HUES48 (cell line): ENCODE measurements at regions not wholly inside any gene's neighbourhood (a gene's known extent, or its start where the extent isn't known, plus 50 kb on each side); places are given as distances from the start of the nearest gene placed in this dataset.

Source experiments
- H3K27ac ChIP-seq: one replicate; pipeline ENCODE4 v1.7.0; 2013; ENCODE audit warnings: low read depth, low read length, inconsistent platforms
- H3K27me3 ChIP-seq: 2 replicates; pipeline ENCODE4 v1.6.1; 2013; ENCODE audit warnings: mild to moderate bottlenecking, low read length; ENCODE audit not compliant: control insufficient read depth, insufficient read depth
- H3K36me3 ChIP-seq: 2 replicates; pipeline ENCODE4 v1.6.1; 2013; ENCODE audit warnings: low read length; ENCODE audit not compliant: control insufficient read depth, insufficient read depth
- H3K4me1 ChIP-seq: 2 replicates; pipeline ENCODE4 v1.6.1; 2013; ENCODE audit warnings: mild to moderate bottlenecking, low read length; ENCODE audit not compliant: control insufficient read depth, insufficient read depth
- H3K4me3 ChIP-seq: 2 replicates; pipeline ENCODE4 v1.5.1; 2013; ENCODE audit warnings: mild to moderate bottlenecking, low read depth, low read length
- H3K9ac ChIP-seq: 2 replicates; pipeline ENCODE4 v1.6.1; 2013; ENCODE audit warnings: mild to moderate bottlenecking, low read depth, low read length, moderate library complexity
- H3K9me3 ChIP-seq: 2 replicates; pipeline ENCODE4 v1.6.1; 2013; ENCODE audit warnings: low read length; ENCODE audit not compliant: control insufficient read depth, insufficient read depth

DNA sequence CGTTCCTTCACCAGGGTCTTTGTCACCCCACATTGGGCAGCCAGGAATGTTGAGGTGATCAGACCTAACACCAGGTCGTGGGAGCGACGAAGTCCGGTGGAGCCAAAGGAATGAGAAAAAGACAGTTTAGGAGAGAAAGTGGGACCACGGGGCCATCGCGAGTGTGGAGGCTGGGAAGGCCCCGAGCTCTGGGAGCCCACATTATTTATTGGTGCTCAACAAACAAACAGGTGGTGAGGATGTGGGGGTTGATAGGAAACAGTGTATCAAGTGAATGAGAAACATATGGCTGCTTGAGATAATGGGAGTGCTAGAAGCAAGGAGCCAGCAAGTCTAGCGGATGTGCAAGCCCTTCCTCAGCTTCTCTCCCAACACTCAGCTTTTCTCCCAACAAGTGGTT, 287.1 kb upstream of the SGK1 start:
- Histone ChIP-seq H3K27me3 (no peaks in the 10 kb centered on the region), H3K27ac (no peak overlapping the region), H3K4me3 (no peak overlapping the region), H3K36me3 (no peaks in the 10 kb centered on the region), H3K9me3 (peaks cover 23% of the 10 kb centered on the region), H3K4me1 (no peaks in the 10 kb centered on the region), H3K9ac (no peak overlapping the region)

- Histone ChIP-seq H3K9ac (no peak overlapping the region), H3K9me3 (peaks cover 23% of the 10 kb centered on the region), H3K27ac (no peak overlapping the region), H3K36me3 (no peaks in the 10 kb centered on the region), H3K27me3 (no peaks in the 10 kb centered on the region), H3K4me1 (no peaks in the 10 kb centered on the region), H3K4me3 (no peak overlapping the region)
Measured at GRCh38 chr6:134604014-134604676, 286.2 kb upstream of the SGK1 start.

- H3K4me3 ChIP-seq: no peak overlapping the region
- H3K27me3 ChIP-seq: no peaks in the 10 kb centered on the region
- no peaks in the 10 kb centered on the region for H3K36me3 ChIP-seq
- no peak overlapping the region for H3K27ac ChIP-seq
- no peaks in the 10 kb centered on the region for H3K4me1 ChIP-seq
- peaks cover 23% of the 10 kb centered on the region for H3K9me3 ChIP-seq
- H3K9ac ChIP-seq: no peak overlapping the region
Measured at GRCh38 chr6:134603561-134603960, 285.6 kb upstream of the SGK1 start.

DNA sequence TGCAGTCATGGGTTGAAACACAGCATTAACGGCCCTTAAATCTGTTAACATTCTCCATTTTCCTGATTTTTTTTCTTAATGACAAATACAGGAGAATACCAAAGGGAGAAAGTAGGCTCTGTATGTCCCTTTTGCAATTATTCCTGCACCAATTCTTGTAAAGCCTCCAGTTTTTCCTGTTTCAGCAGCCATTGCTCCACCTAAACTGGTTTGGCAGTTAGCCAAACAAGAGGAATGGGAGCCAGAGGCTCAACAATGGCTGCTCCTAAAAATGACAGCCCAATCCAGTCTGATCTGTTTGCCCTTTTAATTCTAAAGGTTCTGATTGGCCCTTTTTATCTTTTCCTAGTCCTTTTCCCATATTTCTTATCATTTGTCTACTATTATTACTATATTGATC, 284.2 kb upstream of the SGK1 start:
- no peaks in the 10 kb centered on the region for H3K36me3 ChIP-seq
- H3K9ac ChIP-seq: no peak overlapping the region
- H3K27ac ChIP-seq: no peak overlapping the region
- no peaks in the 10 kb centered on the region for H3K27me3 ChIP-seq
- H3K4me1 ChIP-seq: no peaks in the 10 kb centered on the region
- no peak overlapping the region for H3K4me3 ChIP-seq
- H3K9me3 ChIP-seq: peaks cover 23% of the 10 kb centered on the region

DNA sequence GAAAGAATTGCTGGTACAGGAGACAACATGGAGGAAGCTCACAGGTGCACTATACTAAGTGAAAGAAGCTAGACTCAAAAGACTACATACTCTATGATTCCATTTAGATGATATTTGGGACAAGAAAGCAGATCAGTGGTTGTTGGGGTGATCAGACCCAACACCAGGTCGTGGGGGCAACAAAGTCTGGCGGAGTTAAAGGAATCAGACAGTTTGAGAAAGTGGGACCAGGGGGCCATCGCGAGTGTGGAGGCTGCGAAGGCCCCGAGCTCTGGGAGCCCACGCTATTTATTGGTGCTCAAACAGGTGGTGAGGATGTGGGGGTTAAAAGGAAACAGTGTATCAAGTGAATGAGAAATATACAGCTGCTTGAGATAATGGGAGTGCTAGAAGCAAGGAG, 282.8 kb upstream of the SGK1 start:
- Histone ChIP-seq H3K9ac (no peak overlapping the region), H3K9me3 (peaks cover 23% of the 10 kb centered on the region), H3K27me3 (no peaks in the 10 kb centered on the region), H3K4me3 (no peak overlapping the region), H3K4me1 (no peaks in the 10 kb centered on the region), H3K27ac (no peak overlapping the region), H3K36me3 (no peaks in the 10 kb centered on the region)

- no peak overlapping the region for H3K4me3 ChIP-seq
- H3K9ac ChIP-seq: no peak overlapping the region
- H3K36me3 ChIP-seq: no peaks in the 10 kb centered on the region
- no peaks in the 10 kb centered on the region for H3K4me1 ChIP-seq
- no peak overlapping the region for H3K27ac ChIP-seq
- peaks cover 16% of the 10 kb centered on the region for H3K9me3 ChIP-seq
- H3K27me3 ChIP-seq: no peaks in the 10 kb centered on the region
Measured at GRCh38 chr6:134599079-134599478, 281.2 kb upstream of the SGK1 start.

- H3K27ac ChIP-seq: no peak overlapping the region
Measured at GRCh38 chr6:134596191-134596590, 278.3 kb upstream of the SGK1 start.

DNA sequence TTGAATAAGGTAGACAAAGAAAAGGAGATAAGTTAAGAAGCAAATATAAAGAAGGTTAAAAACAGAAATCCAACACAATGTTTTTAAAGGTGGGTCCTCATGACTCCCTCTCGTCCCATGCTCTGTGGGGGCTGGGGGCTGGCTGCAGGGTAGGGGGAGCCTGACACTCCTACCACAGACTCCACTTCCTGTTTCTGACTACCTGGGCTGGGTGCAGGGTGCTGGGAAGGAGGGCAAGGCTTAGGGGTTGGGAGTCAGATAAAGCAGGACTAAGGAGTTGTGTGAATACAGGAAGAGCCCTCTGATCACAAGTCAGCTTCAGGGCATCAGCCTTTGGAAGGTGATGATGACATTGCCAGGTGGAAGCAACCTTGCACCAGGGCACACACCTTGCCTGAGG, 277.0 kb upstream of the SGK1 start:
- Histone ChIP-seq H3K27me3 (no peaks in the 10 kb centered on the region), H3K9ac (no peak overlapping the region), H3K4me3 (no peak overlapping the region), H3K36me3 (no peaks in the 10 kb centered on the region), H3K9me3 (no peaks in the 10 kb centered on the region), H3K27ac (no peak overlapping the region), H3K4me1 (no peaks in the 10 kb centered on the region; the same call in 1 of the 2 replicates)

More at GRCh38 chr6:134596191-134596590, 278.3 kb upstream of the SGK1 start:
- no peaks in the 10 kb centered on the region for H3K36me3 ChIP-seq
- no peaks in the 10 kb centered on the region for H3K4me1 ChIP-seq
- no peak overlapping the region for H3K4me3 ChIP-seq
- H3K9ac ChIP-seq: no peak overlapping the region
- no peaks in the 10 kb centered on the region for H3K27me3 ChIP-seq
- H3K9me3 ChIP-seq: peaks cover 11% of the 10 kb centered on the region

DNA sequence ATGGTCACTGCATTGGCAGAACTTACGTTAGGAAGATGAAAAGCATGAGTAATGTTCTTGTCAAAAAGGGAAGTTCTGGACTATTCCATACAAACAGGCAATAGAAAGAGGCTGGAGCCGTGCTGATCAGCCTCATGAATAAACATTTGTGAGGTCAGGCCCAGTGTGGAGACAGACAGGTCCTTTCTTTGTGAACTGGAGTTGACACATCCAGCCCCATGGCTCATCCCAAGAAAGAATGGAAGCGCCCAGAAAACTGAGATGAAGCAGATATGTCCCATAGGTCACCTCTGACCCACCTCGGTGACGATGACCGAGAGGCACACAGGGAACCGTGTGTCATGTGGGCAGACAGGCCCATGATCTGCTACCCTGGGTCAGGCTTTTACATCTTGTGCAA, 276.0 kb upstream of the SGK1 start:
- Histone ChIP-seq H3K27ac (no peak overlapping the region), H3K27me3 (no peaks in the 10 kb centered on the region), H3K9me3 (no peaks in the 10 kb centered on the region), H3K9ac (no peak overlapping the region), H3K36me3 (no peaks in the 10 kb centered on the region), H3K4me1 (no peaks in the 10 kb centered on the region; the same call in 1 of the 2 replicates), H3K4me3 (no peak overlapping the region)

- Histone ChIP-seq H3K4me1 (no peaks in the 10 kb centered on the region; the same call in 1 of the 2 replicates), H3K36me3 (no peaks in the 10 kb centered on the region), H3K9me3 (no peaks in the 10 kb centered on the region), H3K4me3 (no peak overlapping the region), H3K9ac (no peak overlapping the region), H3K27ac (no peak overlapping the region), H3K27me3 (no peaks in the 10 kb centered on the region)
Measured at GRCh38 chr6:134593442-134593841, 275.5 kb upstream of the SGK1 start.

- Histone ChIP-seq H3K9me3 (no peaks in the 10 kb centered on the region), H3K4me1 (no peaks in the 10 kb centered on the region; the same call in 1 of the 2 replicates), H3K27me3 (no peaks in the 10 kb centered on the region), H3K27ac (no peak overlapping the region), H3K9ac (no peak overlapping the region), H3K36me3 (no peaks in the 10 kb centered on the region), H3K4me3 (no peak overlapping the region)
Measured at GRCh38 chr6:134593024-134593423, 275.1 kb upstream of the SGK1 start.
